Testis (tissue), 2 donors: ENCODE measurements at regions not wholly inside any gene's neighbourhood (a gene's known extent, or its start where the extent isn't known, plus 50 kb on each side); places are given as distances from the start of the nearest gene placed in this dataset.

Experiments used
- DNase-seq: peaks from one replicate; pipeline ENCODE4 v3.0.0-alpha.2; 2019
- H3K27ac ChIP-seq, 2 donors: fragments of 200-600 bp; sonication (generic); one replicate each; pipeline ENCODE4 v1.5.1; 2019
- H3K27me3 ChIP-seq: fragments of 200-600 bp; sonication (generic); one replicate; pipeline ENCODE4 v1.5.1; 2019
- H3K36me3 ChIP-seq: fragments of 200-600 bp; sonication (generic); one replicate; pipeline ENCODE4 v1.5.1; 2017; ENCODE audit warnings: low read depth; ENCODE audit errors: missing control alignments
- H3K4me1 ChIP-seq: fragments of 200-600 bp; sonication (generic); one replicate; pipeline ENCODE4 v1.5.1; 2019
- H3K4me3 ChIP-seq, 2 donors: fragments of 200-600 bp; sonication (generic); one replicate each; pipeline ENCODE4 v1.5.1; 2017 to 2019
- H3K9me3 ChIP-seq: fragments of 200-600 bp; sonication (generic); one replicate; pipeline ENCODE4 v1.5.1; 2017
- CTCF ChIP-seq, 3 experiments: fragments of 450-650 bp in 2 of 3; fragments of 200-600 bp in 1 of 3; sonication (generic) in 1 of 3; IDR thresholded peaks; one replicate each; pipeline ENCODE4 v1.5.1; 2016 to 2019; ENCODE audit warnings: antibody characterized with exemption in 3 of 3, mild to moderate bottlenecking in 2 of 3, moderate library complexity in 1 of 3
- POLR2A ChIP-seq: fragments of 450-650 bp; IDR thresholded peaks from one replicate; pipeline ENCODE4 v1.6.1; 2017; ENCODE audit warnings: antibody characterized with exemption, mild to moderate bottlenecking, moderate library complexity
- WGBS, 2 donors: methylation state at CpG; one replicate each; pipeline ENCODE4 v1.1.5; 2018; 5-methylcytosine and 5-hydroxymethylcytosine counted together
- intact Hi-C: fragments of 100-400 bp; cut with DNase I; formaldehyde crosslinking; loops from one replicate; pipeline ENCODE4 v1.15.1; 2023; ENCODE audit warnings: low total_unique reads

GRCh38 chr5:156148301-156148700 lies 178.7 kb upstream of the SGCD start:
- no peaks in the 10 kb centered on the region for H3K27me3 ChIP-seq
- WGBS, 2 donors, result 88 to 92% methylated on average over 1 of the region's 1 CpG
- H3K9me3 ChIP-seq, result no peaks in the 10 kb centered on the region
- intact Hi-C loops, result no loop called here
- no peak overlapping the region for H3K4me3 ChIP-seq
- H3K36me3 ChIP-seq, result no peaks in the 10 kb centered on the region
- no peak overlapping the region for H3K27ac ChIP-seq
- no peak for TF ChIP-seq POLR2A
- TF ChIP-seq CTCF (IDR thresholded peaks at IDR 0.05), result no peak
- no peaks in the 10 kb centered on the region for H3K4me1 ChIP-seq
- no peak for DNase-seq

- Histone ChIP-seq H3K4me3 (no peak overlapping the region), H3K9me3 (no peaks in the 10 kb centered on the region), H3K4me1 (no peaks in the 10 kb centered on the region), H3K27ac (no peak overlapping the region), H3K36me3 (no peaks in the 10 kb centered on the region), H3K27me3 (no peaks in the 10 kb centered on the region)
- intact Hi-C loops, result no loop called here
- TF ChIP-seq CTCF (IDR thresholded peaks at IDR 0.05), result no peak
- TF ChIP-seq POLR2A, result no peak
- no peak for DNase-seq
Measured at GRCh38 chr5:156149213-156149612, 177.8 kb upstream of the SGCD start.

- Histone ChIP-seq H3K27ac (no peak overlapping the region), H3K36me3 (no peaks in the 10 kb centered on the region), H3K4me1 (no peaks in the 10 kb centered on the region), H3K9me3 (no peaks in the 10 kb centered on the region), H3K27me3 (no peaks in the 10 kb centered on the region), H3K4me3 (no peak overlapping the region)
- DNase-seq, result no peak
- TF ChIP-seq CTCF (IDR thresholded peaks at IDR 0.05) (no peak), POLR2A (no peak)
- 75 to 78% methylated on average over 3 of the region's 3 CpGs for WGBS, 2 donors
- intact Hi-C loops, result no loop called here
Measured at GRCh38 chr5:156153602-156154001, 173.4 kb upstream of the SGCD start.

- H3K9me3 ChIP-seq, result no peaks in the 10 kb centered on the region
- no peak for DNase-seq
- H3K27me3 ChIP-seq, result no peaks in the 10 kb centered on the region
- no peaks in the 10 kb centered on the region for H3K36me3 ChIP-seq
- no peak overlapping the region for H3K4me3 ChIP-seq
- no peaks in the 10 kb centered on the region for H3K4me1 ChIP-seq
- intact Hi-C loops, result no loop called here
- H3K27ac ChIP-seq, result no peak overlapping the region
- no peak for TF ChIP-seq POLR2A
- no peak for TF ChIP-seq CTCF (IDR thresholded peaks at IDR 0.05)
- 95 to 97% methylated on average over 1 of the region's 1 CpG for WGBS, 2 donors
Measured at GRCh38 chr5:156154757-156155156, 172.2 kb upstream of the SGCD start.

GRCh38 chr5:156155598-156155997 lies 171.4 kb upstream of the SGCD start:
- intact Hi-C loops, result no loop called here
- Histone ChIP-seq H3K27ac (no peak overlapping the region), H3K4me3 (no peak overlapping the region), H3K36me3 (no peaks in the 10 kb centered on the region), H3K4me1 (no peaks in the 10 kb centered on the region), H3K9me3 (no peaks in the 10 kb centered on the region), H3K27me3 (no peaks in the 10 kb centered on the region)
- WGBS, 2 donors, result 78 to 79% methylated on average over 4 of the region's 4 CpGs
- TF ChIP-seq CTCF (IDR thresholded peaks at IDR 0.05) (no peak), POLR2A (no peak)
- DNase-seq, result no peak
